ENCODE measurements at regions not wholly inside any gene's neighbourhood (a gene's known extent, or its start where the extent isn't known, plus 50 kb on each side); places are given as distances from the start of the nearest gene placed in this dataset.

DNA sequence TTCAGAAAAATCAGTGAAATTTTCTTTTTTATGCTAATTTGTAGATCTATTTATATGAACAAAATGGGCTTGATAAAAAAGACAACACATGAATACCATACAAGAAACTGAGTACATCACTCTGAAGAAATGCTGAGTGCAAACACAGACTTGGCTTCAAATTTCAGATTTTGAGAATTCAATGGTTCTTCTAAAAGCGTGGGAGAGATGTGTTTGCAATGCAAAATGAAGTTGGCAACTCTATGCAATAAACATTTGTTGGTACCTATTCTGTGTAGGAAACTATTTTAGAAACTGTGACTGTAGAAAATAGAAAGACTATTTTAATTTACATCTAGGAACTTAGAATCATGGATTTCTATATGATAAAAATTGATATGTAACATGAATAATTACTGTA is 1834.1 kb upstream of the CELF4 start:
- H3K4me3 ChIP-seq (ENCODE audit: low read depth, low read length) = no peak overlapping the region
- DNase-seq (ENCODE audit: low read depth) = no peak

DNA sequence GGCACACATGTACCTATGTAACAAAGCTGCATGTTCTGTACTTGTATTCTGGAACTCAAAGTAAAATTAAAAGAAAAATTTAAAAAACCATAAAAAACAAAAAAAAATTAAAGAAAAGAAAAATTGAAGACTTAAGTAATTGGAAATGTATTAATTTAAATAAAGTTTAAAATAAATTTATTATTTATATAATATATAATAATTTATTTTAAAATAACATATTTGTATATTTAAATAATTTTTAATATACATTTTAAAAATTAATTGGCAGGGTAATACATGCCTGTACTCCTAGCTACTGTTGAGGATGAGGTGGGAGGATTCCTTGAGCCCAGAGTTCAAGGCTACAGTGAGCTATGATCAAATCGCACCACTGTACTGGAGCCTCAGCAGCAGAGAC is 1830.6 kb upstream of the CELF4 start:
- TF ChIP-seq, protein P1, sequence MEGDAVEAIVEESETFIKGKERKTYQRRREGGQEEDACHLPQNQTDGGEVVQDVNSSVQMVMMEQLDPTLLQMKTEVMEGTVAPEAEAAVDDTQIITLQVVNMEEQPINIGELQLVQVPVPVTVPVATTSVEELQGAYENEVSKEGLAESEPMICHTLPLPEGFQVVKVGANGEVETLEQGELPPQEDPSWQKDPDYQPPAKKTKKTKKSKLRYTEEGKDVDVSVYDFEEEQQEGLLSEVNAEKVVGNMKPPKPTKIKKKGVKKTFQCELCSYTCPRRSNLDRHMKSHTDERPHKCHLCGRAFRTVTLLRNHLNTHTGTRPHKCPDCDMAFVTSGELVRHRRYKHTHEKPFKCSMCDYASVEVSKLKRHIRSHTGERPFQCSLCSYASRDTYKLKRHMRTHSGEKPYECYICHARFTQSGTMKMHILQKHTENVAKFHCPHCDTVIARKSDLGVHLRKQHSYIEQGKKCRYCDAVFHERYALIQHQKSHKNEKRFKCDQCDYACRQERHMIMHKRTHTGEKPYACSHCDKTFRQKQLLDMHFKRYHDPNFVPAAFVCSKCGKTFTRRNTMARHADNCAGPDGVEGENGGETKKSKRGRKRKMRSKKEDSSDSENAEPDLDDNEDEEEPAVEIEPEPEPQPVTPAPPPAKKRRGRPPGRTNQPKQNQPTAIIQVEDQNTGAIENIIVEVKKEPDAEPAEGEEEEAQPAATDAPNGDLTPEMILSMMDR (conservative IDR thresholded peaks at IDR 0.05; ENCODE audit: low read depth, low read length) = no peak
- DNase-seq (ENCODE audit: low read depth) = no peak
- H3K4me3 ChIP-seq (ENCODE audit: low read depth, low read length) = no peak overlapping the region

More for the DNA sequence above, 1834.1 kb upstream of the CELF4 start:
- TF ChIP-seq, protein P1 (conservative IDR thresholded peaks at IDR 0.05; ENCODE audit: low read depth, low read length) = no peak

DNA sequence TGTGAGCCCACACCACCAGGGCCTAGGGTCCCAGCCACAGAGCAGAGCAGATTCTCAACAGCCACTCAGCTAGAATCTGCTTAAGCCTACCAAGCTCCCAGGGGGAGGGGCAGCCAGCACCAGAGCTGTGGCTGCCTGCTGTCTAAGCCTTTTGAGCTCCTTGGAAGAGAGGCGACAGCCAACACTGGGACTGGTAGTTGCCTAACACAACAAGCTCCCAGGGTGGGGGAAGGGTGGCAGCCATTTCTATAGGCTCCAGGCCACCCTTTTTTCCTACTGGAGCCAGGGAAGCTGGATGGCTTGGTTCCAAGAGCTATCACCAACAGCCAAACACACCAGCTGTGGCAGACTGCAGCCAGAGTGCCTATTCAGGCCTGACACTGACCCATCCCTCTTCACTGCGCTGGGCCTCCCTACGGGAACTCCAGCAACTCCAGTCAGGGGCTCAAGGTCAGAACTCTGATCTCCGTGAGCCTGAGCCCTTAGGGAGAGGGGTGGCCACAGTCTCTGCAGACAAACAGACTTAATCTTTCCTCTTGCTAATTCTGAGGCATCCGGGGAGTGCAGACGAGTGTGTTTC is 1824.3 kb upstream of the CELF4 start:
- no peak overlapping the region for H3K4me3 ChIP-seq (ENCODE audit: low read depth, low read length)
- TF ChIP-seq, protein P1 (conservative IDR thresholded peaks at IDR 0.05; ENCODE audit: low read depth, low read length) = no peak
- peak; percentile 17 for DNase-seq (ENCODE audit: low read depth)

DNA sequence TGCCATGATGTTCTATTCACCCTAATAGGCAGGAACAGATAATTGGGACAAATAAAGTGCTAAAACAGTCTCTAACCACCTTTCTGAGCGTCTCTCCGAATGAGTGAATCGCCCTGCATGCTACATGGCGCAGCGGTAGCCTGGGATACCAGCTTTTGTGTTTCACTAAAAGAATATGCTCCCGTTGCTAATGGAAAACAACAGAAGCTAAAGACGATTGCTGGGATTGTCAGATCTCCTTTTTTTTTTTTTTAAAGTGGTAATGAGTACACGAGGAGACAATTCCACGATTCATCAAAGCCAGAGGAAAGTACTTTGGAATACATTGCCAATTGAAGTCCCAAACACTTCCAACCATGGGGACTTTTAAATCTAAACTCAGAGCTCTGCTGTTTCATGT is 1815.3 kb upstream of the CELF4 start:
- H3K4me3 ChIP-seq (ENCODE audit: low read depth, low read length) = no peak overlapping the region
- no peak for DNase-seq (ENCODE audit: low read depth)
- TF ChIP-seq, protein P1 (conservative IDR thresholded peaks at IDR 0.05; ENCODE audit: low read depth, low read length) = no peak

DNA sequence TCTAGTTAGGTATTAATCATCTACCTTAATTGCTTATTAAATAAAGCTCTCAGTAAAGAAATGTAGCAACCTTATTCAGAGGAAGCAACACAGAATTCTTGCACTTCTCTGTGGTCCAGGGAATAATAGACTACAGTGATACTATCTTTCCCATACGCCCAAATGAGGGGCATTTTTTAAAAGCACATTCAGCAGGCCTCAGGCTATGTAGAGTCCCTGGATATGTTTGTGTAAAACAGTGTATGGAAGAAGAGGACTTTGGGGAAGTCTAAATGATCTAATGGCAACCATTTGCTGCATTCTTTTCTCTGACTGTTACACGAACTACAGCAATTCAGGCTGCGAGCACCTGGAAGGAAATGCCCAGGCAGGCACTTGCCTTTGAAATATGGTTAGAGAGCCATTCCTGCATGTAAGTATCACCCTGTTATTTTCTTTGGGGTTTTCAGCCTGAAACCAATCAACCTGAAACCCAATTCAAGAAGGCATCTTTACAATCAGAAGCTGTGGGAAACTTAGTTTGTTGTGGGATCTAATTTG is 1814.7 kb upstream of the CELF4 start:
- no peak overlapping the region for H3K4me3 ChIP-seq (ENCODE audit: low read depth, low read length)
- no peak for DNase-seq (ENCODE audit: low read depth)

DNA sequence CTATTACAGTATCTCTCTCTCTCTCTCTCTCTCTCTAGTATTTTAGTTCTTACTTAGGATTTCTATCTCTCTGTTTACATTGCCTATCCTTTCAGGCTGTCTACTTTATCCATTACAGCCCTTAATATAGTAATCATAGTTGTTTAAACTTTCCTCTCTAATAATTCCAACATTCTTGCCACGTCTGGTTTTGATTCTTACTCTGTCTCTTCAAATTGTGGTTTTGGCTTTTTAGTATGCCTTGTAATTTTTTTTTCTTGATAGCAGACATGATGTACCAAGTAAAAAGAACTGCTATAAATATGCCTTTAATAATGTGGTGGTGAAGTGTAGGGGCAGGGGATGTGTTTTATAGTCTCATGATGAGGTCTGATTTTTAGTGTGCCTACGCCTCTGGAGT is 1809.5 kb upstream of the CELF4 start:
- DNase-seq (ENCODE audit: low read depth) = no peak
- H3K4me3 ChIP-seq (ENCODE audit: low read depth, low read length) = no peak overlapping the region
- TF ChIP-seq, protein P1 (conservative IDR thresholded peaks at IDR 0.05; ENCODE audit: low read depth, low read length) = no peak

More for the DNA sequence above, 1814.7 kb upstream of the CELF4 start:
- TF ChIP-seq, protein P1 (conservative IDR thresholded peaks at IDR 0.05; ENCODE audit: low read depth, low read length) = no peak

DNA sequence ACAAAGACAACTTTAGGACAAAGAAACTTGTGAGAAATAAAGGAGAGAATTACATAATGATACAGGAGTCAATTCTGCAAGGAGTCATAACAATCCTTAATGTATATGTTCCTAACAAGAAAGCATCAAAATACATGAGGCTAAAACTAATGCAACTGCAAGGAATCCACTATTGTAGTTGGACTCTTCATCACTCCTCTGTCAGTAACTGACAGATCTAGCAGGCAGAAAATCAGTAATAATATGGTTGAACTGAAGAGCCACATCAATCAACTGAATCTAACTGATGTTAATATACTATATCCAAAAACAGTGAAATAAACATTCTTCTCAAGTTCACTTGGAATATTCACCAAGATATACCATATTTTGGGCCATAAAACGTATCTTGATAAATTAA is 1806.4 kb upstream of the CELF4 start:
- no peak for DNase-seq (ENCODE audit: low read depth)
- no peak overlapping the region for H3K4me3 ChIP-seq (ENCODE audit: low read depth, low read length)
- TF ChIP-seq, protein P1 (conservative IDR thresholded peaks at IDR 0.05; ENCODE audit: low read depth, low read length) = no peak
